Endothelial cell of umbilical vein (primary cell): ENCODE measurements at regions not wholly inside any gene's neighbourhood (a gene's known extent, or its start where the extent isn't known, plus 50 kb on each side); places are given as distances from the start of the nearest gene placed in this dataset.

Source experiments
- BruUV-seq: library from RNA; stranded (reverse); fragments of 400-500 nt; replicated peaks from 2 replicates; lab custom pipeline; 2021; lab: Mats Ljungman, UMichigan
- CTCF ChIA-PET: fragments of 300-600, 350-600 bp; sonication (Branson Sonifier 250); formaldehyde crosslinking; loops from one replicate; lab custom pipeline; 2021; ENCODE audit warnings: antibody characterized with exemption, inconsistent platforms; lab: Charles Lee
- POLR2A ChIA-PET: fragments of 300-600, 350-600 bp; sonication (Branson Sonifier 250); formaldehyde crosslinking; loops from one replicate; lab custom pipeline; 2021; ENCODE audit warnings: antibody characterized with exemption, inconsistent platforms; lab: Charles Lee
- DNase-seq: peaks from one replicate; pipeline ENCODE4 v3.0.0-alpha.2; 2011; ENCODE audit warnings: low read depth, low spot score
- FAIRE-seq: peaks from 2 replicates; lab custom pipeline; 2011; peaks lifted over from hg19 to GRCh38; lab: Jason Lieb, UNC
- H2AFZ ChIP-seq: 2 replicates; pipeline ENCODE4 v1.6.0; 2012; ENCODE audit warnings: low read depth, low read length, control low read depth, inconsistent platforms
- H3K27ac ChIP-seq: 2 replicates; pipeline ENCODE4 v1.5.1; 2011; ENCODE audit warnings: low read depth, mild to moderate bottlenecking, control low read depth, low read length, moderate library complexity; ENCODE audit not compliant: insufficient read depth
- H3K27me3 ChIP-seq, 2 experiments: 2 replicates each; pipeline versions ENCODE4 v1.6.0 to v1.6.1; 2011; ENCODE audit warnings: low read length in 2 of 2, mixed read lengths in 1 of 2; ENCODE audit not compliant: control insufficient read depth in 2 of 2, insufficient read depth in 2 of 2
- H3K36me3 ChIP-seq, 2 experiments: 2 replicates in 1 of 2; 3 replicates in 1 of 2; pipeline ENCODE4 v1.5.1; 2011; ENCODE audit warnings: low read length in 2 of 2, mild to moderate bottlenecking in 1 of 2, moderate library complexity in 1 of 2; ENCODE audit not compliant: control insufficient read depth in 2 of 2, insufficient read depth in 2 of 2; ENCODE audit errors: extremely low read depth in 1 of 2
- H3K4me1 ChIP-seq: 3 replicates; pipeline ENCODE4 v1.5.1; 2011; ENCODE audit warnings: mild to moderate bottlenecking, low read length; ENCODE audit not compliant: control insufficient read depth, insufficient read depth; ENCODE audit errors: extremely low read depth
- H3K4me2 ChIP-seq: 2 replicates; pipeline ENCODE4 v1.6.1; 2011; ENCODE audit warnings: low read length, control low read depth, mixed read lengths; ENCODE audit not compliant: insufficient read depth
- H3K4me3 ChIP-seq, 3 experiments: fragments of 200-600 bp in 1 of 3; sonication (generic), shearing (Covaris generic) in 1 of 3; replicated peaks in 1 of 3; 2 replicates each; pipeline ENCODE4 v1.5.1; 2011 to 2016; ENCODE audit warnings: control low read depth in 3 of 3, low read length in 3 of 3, mild to moderate bottlenecking in 2 of 3, inconsistent platforms in 1 of 3, low read depth in 1 of 3, moderate library complexity in 1 of 3; ENCODE audit not compliant: insufficient read depth in 1 of 3
- H3K79me2 ChIP-seq: 2 replicates; pipeline ENCODE4 v1.6.0; 2012; ENCODE audit warnings: low read length, inconsistent platforms; ENCODE audit not compliant: control insufficient read depth, insufficient read depth
- H3K9ac ChIP-seq: replicated peaks from 2 replicates; pipeline ENCODE3; 2011; ENCODE audit warnings: low read length, control low read depth; ENCODE audit not compliant: insufficient read depth; ENCODE audit errors: extremely low read depth
- H3K9me1 ChIP-seq: replicated peaks from 3 replicates; pipeline ENCODE4 v1.6.0; 2011; ENCODE audit warnings: mild to moderate bottlenecking, low read length; ENCODE audit not compliant: control insufficient read depth, insufficient read depth; ENCODE audit errors: extremely low read depth
- H3K9me3 ChIP-seq: replicated peaks from 2 replicates; pipeline ENCODE4 v1.5.1; 2012; ENCODE audit warnings: low read length, inconsistent platforms; ENCODE audit not compliant: control insufficient read depth, insufficient read depth
- H4K20me1 ChIP-seq: replicated peaks from 2 replicates; pipeline ENCODE3; 2011; ENCODE audit warnings: mild to moderate bottlenecking, low read length; ENCODE audit not compliant: control insufficient read depth, insufficient read depth; ENCODE audit errors: extremely low read depth
- CTCF ChIP-seq, 2 donors: IDR thresholded peaks; 1 replicate in 1 of 2; 2 replicates in 1 of 2; pipeline ENCODE4 v1.5.1; 2011; ENCODE audit warnings: low read length in 2 of 2, mild to moderate bottlenecking in 2 of 2, moderate library complexity in 2 of 2, control low read depth in 1 of 2, inconsistent platforms in 1 of 2, low read depth in 1 of 2; ENCODE audit not compliant: insufficient read depth in 1 of 2; ENCODE audit errors: extremely low read depth in 1 of 2
- EZH2 ChIP-seq: IDR thresholded peaks from 2 replicates; pipeline ENCODE4 v1.6.1; 2012; ENCODE audit warnings: borderline replicate concordance, low read depth, mild to moderate bottlenecking, moderate library complexity, low read length, inconsistent platforms; ENCODE audit not compliant: severe bottlenecking
- FOS ChIP-seq: IDR thresholded peaks from 2 replicates; pipeline ENCODE4 v1.6.1; 2011; ENCODE audit warnings: mild to moderate bottlenecking, low read length, moderate library complexity, borderline replicate concordance; ENCODE audit not compliant: insufficient read depth
- GATA2 ChIP-seq: IDR thresholded peaks from 2 replicates; pipeline ENCODE4 v1.7.0; 2011; ENCODE audit warnings: low read depth, mild to moderate bottlenecking, moderate library complexity, mixed read lengths, low read length; ENCODE audit not compliant: insufficient read length, insufficient read depth
- JUN ChIP-seq: IDR thresholded peaks from 2 replicates; pipeline ENCODE4 v1.6.1; 2011; ENCODE audit warnings: borderline replicate concordance, low read depth; ENCODE audit not compliant: insufficient read length, insufficient read depth
- MYC ChIP-seq: IDR thresholded peaks from one replicate; pipeline ENCODE4 v1.6.1; 2011; ENCODE audit warnings: mild to moderate bottlenecking, low read depth, low read length
- POLR2A ChIP-seq: IDR thresholded peaks from 2 replicates; pipeline ENCODE4 v1.6.1; 2012; ENCODE audit warnings: low read depth, mild to moderate bottlenecking, control low read depth, low read length
- POLR2AphosphoS5 ChIP-seq: IDR thresholded peaks from 2 replicates; pipeline ENCODE4 v1.6.1; 2012; ENCODE audit warnings: low read depth, mild to moderate bottlenecking, control low read depth, low read length, moderate library complexity; ENCODE audit not compliant: insufficient read depth
- dilution Hi-C: fragments of 300-500 bp; cut with MboI; formaldehyde crosslinking; loops from one replicate; pipeline ENCODE4 v1.15.0; 2019; ENCODE audit warnings: low sequenced_read_pairs; ENCODE audit not compliant: extremely low pct_ligation_motif_present
- intact Hi-C: fragments of 100-400 bp; cut with micrococcal nuclease; formaldehyde crosslinking; loops from one replicate; pipeline ENCODE4 v1.10.0; 2022
- TF ChIP-seq, protein P1 (sequence below): IDR thresholded peaks from 2 replicates; pipeline ENCODE4 v1.6.1; 2011; ENCODE audit not compliant: insufficient read depth, insufficient read length

DNA sequence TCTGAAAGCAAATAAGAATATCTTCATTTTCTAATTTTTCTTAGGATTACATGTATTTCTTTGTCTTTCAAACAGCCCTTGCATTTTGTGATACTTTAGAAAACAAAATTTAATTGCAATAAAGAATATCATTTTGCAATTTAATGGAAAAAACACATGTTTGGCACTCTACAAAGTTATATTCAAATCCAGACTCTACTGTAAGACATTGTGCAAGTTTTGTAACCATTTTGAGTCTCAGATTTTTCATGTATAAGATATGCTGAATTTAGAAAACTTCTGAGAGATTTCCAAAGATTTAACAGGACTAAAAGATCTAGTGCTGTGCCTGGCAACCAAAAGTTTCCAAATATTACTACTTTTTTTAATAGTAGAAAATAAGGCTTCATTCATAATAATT is 187.1 kb upstream of the AGTR1 start:
- Histone ChIP-seq H3K4me3 (no peak overlapping the region), H3K4me1 (peaks cover 14% of the 10 kb centered on the region), H3K36me3 (no peaks in the 10 kb centered on the region), H4K20me1 (no peaks in the 10 kb centered on the region), H3K9me1 (no peaks in the 10 kb centered on the region), H3K27me3 (no peaks in the 10 kb centered on the region), H3K79me2 (no peaks in the 10 kb centered on the region), H3K4me2 (no peak overlapping the region), H3K27ac (no peak overlapping the region), H2AFZ (no peak overlapping the region), H3K9me3 (no peaks in the 10 kb centered on the region), H3K9ac (no peak overlapping the region)
- ChIA-PET CTCF (no interaction called here), POLR2A (no interaction called here)
- no TSS peak for BruUV-seq
- dilution Hi-C loops (no loop called here), intact Hi-C loops (loop anchor here (10.0 kb wide), 2 partner anchors 434 to 1464 kb away; partner anchors contain the start of gene PFN2)
- TF ChIP-seq JUN = no peak
- TF ChIP-seq EZH2 = no peak
- no peak for TF ChIP-seq POLR2A
- TF ChIP-seq FOS = no peak
- no peak for TF ChIP-seq CTCF (IDR thresholded peaks at IDR 0.05; ENCODE audit: extremely low read depth in 1 of 2, insufficient read depth in 1 of 2, low read depth in 1 of 2, low read length in 2 of 2)
- no peak for TF ChIP-seq MYC
- TF ChIP-seq POLR2AphosphoS5 = no peak
- no peak for TF ChIP-seq GATA2
- TF ChIP-seq, protein P1, sequence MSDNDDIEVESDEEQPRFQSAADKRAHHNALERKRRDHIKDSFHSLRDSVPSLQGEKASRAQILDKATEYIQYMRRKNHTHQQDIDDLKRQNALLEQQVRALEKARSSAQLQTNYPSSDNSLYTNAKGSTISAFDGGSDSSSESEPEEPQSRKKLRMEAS = no peak
- DNase-seq (no peak), FAIRE-seq (no peak)
